ENCODE measurements at regions not wholly inside any gene's neighbourhood (a gene's known extent, or its start where the extent isn't known, plus 50 kb on each side); places are given as distances from the start of the nearest gene placed in this dataset.

DNA sequence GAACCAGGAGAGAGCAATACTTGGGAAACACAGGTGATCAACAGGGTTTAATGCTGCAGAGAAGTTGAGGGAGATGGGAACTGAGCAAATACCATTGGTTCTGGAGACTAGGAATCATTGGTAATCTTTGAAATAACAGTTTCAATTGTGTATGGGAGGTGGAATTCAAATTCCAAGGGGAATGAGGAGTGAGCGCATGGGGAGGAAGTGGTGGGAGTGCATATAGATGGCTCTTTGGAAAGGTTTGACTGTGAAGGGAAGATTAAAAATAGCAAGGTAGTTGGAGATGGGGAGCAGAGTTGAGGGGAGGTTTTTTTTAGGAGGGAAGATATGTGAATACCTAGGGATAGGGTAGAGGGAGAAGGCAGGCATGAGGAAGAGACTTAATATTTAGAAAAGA is 51.1 kb upstream of the ROPN1 start:
- no peak overlapping the region for H3K4me2 ChIP-seq (ENCODE audit: extremely low read depth, insufficient read depth, low read length)
- no peak overlapping the region for H3K27ac ChIP-seq (ENCODE audit: insufficient read depth, low read length)
- H3K9me3 ChIP-seq (ENCODE audit: control insufficient read depth, insufficient read depth, low read depth, low read length) = no peaks in the 10 kb centered on the region
- H3K27me3 ChIP-seq (ENCODE audit: control insufficient read depth, insufficient read depth, low read length) = peaks cover 17% of the 10 kb centered on the region
- no peak for TF ChIP-seq CTCF (conservative IDR thresholded peaks at IDR 0.05 in 1 of 2, IDR thresholded peaks at IDR 0.05 in 1 of 2; ENCODE audit: low read depth in 1 of 2, low read length in 2 of 2)
- no peak overlapping the region for H3K4me3 ChIP-seq (replicated peaks in 1 of 4; ENCODE audit: control extremely low read depth in 1 of 4, insufficient read depth in 1 of 4, low read depth in 3 of 4, low read length in 4 of 4)
- H3K9ac ChIP-seq (ENCODE audit: insufficient read depth, low read length) = no peak overlapping the region
- no peaks in the 10 kb centered on the region for H3K79me2 ChIP-seq (ENCODE audit: control insufficient read depth, insufficient read depth, low read length)
- DNase-seq (ENCODE audit: low read depth in 2 of 2) = no peak
- H3K4me1 ChIP-seq (ENCODE audit: control insufficient read depth, extremely low read depth, insufficient read depth, low read length) = no peaks in the 10 kb centered on the region
- no peaks in the 10 kb centered on the region for H4K20me1 ChIP-seq (ENCODE audit: control insufficient read depth, extremely low read depth, insufficient read depth, low read length)
- H3K36me3 ChIP-seq (ENCODE audit: control insufficient read depth, insufficient read depth, low read length) = no peaks in the 10 kb centered on the region
- no peak overlapping the region for H2AFZ ChIP-seq (ENCODE audit: low read length)

DNA sequence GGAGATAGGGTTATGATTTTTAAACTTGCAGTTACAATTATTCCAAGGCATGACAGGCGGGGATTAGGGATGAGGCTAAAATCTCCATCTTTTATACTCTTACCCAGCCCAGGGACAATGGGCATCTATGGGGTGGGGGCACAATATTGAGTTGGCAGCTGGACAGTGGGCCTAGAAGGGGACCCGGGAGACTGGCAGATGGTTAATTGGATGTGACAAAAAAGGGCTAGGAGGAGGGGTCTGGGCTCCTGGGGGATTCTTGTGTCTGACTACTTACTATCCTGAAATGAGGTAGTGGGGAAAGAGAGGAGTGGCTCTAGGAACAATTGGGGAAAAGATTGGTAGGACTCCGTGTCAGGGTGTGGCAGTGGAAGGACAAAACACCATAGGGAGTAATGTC is 53.0 kb upstream of the ROPN1 start:
- no peak overlapping the region for H2AFZ ChIP-seq (ENCODE audit: low read length)
- H3K4me2 ChIP-seq (ENCODE audit: extremely low read depth, insufficient read depth, low read length) = no peak overlapping the region
- H4K20me1 ChIP-seq (ENCODE audit: control insufficient read depth, extremely low read depth, insufficient read depth, low read length) = no peaks in the 10 kb centered on the region
- TF ChIP-seq CTCF (conservative IDR thresholded peaks at IDR 0.05 in 1 of 2, IDR thresholded peaks at IDR 0.05 in 1 of 2; ENCODE audit: low read depth in 1 of 2, low read length in 2 of 2) (no peak), EZH2 (IDR thresholded peaks at IDR 0.05; ENCODE audit: low read length, missing control alignments) (no peak)
- no peaks in the 10 kb centered on the region for H3K4me1 ChIP-seq (ENCODE audit: control insufficient read depth, extremely low read depth, insufficient read depth, low read length)
- no peak overlapping the region for H3K4me3 ChIP-seq (replicated peaks in 1 of 4; ENCODE audit: control extremely low read depth in 1 of 4, insufficient read depth in 1 of 4, low read depth in 3 of 4, low read length in 4 of 4)
- H3K9me3 ChIP-seq (ENCODE audit: control insufficient read depth, insufficient read depth, low read depth, low read length) = no peaks in the 10 kb centered on the region
- H3K27me3 ChIP-seq (ENCODE audit: control insufficient read depth, insufficient read depth, low read length) = peaks cover 14% of the 10 kb centered on the region
- DNase-seq (ENCODE audit: low read depth in 2 of 2) = no peak
- H3K79me2 ChIP-seq (ENCODE audit: control insufficient read depth, insufficient read depth, low read length) = no peaks in the 10 kb centered on the region
- no peak overlapping the region for H3K9ac ChIP-seq (ENCODE audit: insufficient read depth, low read length)
- no peaks in the 10 kb centered on the region for H3K36me3 ChIP-seq (ENCODE audit: control insufficient read depth, insufficient read depth, low read length)
- no peak overlapping the region for H3K27ac ChIP-seq (ENCODE audit: insufficient read depth, low read length)

DNA sequence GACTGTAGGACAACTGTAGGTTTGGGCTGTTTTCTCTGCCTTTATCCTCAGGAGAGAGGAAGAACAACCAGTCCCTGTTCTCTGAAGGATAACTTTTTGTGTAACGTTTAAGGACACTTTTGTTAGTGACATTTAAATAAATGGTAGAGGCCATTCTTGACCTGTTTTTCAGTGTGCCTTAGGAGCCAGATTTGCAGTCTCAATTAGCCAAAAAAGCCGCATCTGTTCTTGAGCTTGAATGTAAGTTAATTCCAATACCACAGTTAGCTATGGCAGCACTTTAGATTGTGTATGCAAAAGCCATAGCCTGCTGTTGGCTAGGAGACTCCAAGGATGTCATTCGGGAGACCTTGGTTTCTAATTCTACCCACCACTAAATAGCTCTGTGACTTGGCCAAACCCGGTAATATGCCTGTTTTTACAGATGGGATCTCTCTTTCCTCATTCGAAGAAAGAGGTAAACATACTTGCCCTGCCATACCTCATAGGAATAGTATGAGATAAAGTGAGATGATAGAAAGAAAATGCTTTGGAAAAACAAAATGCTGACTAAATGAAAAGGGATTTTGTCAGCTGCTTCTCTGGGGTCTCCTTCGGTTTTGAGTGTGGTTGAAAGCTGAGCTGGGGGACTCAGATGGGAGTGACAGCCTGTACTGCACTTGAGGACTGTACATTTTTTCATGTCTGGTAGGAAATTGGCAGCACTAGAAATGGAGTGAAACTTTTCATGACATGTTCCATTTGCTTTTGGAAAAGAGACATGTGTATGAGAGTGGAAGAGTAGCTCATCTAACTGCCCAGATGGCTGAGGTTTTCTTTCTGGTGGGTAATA is 57.3 kb upstream of the ROPN1 start:
- TF ChIP-seq CTCF (conservative IDR thresholded peaks at IDR 0.05 in 1 of 2, IDR thresholded peaks at IDR 0.05 in 1 of 2; ENCODE audit: low read depth in 1 of 2, low read length in 2 of 2) = no peak
- peak; percentile 38 for TF ChIP-seq EZH2 (IDR thresholded peaks at IDR 0.05; ENCODE audit: low read length, missing control alignments)
- Histone ChIP-seq H3K4me3 (replicated peaks in 1 of 4; ENCODE audit: control extremely low read depth in 1 of 4, insufficient read depth in 1 of 4, low read depth in 3 of 4, low read length in 4 of 4) (no peak overlapping the region), H3K36me3 (ENCODE audit: control insufficient read depth, insufficient read depth, low read length) (no peaks in the 10 kb centered on the region), H3K79me2 (ENCODE audit: control insufficient read depth, insufficient read depth, low read length) (no peaks in the 10 kb centered on the region), H3K9ac (ENCODE audit: insufficient read depth, low read length) (no peak overlapping the region), H4K20me1 (ENCODE audit: control insufficient read depth, extremely low read depth, insufficient read depth, low read length) (no peaks in the 10 kb centered on the region), H3K9me3 (ENCODE audit: control insufficient read depth, insufficient read depth, low read depth, low read length) (no peaks in the 10 kb centered on the region), H2AFZ (ENCODE audit: low read length) (no peak overlapping the region), H3K4me1 (ENCODE audit: control insufficient read depth, extremely low read depth, insufficient read depth, low read length) (no peaks in the 10 kb centered on the region), H3K27ac (ENCODE audit: insufficient read depth, low read length) (no peak overlapping the region), H3K4me2 (ENCODE audit: extremely low read depth, insufficient read depth, low read length) (no peak overlapping the region), H3K27me3 (ENCODE audit: control insufficient read depth, insufficient read depth, low read length) (peaks cover 9% of the 10 kb centered on the region)
- DNase-seq (ENCODE audit: low read depth in 2 of 2) = peak in 1 of 2 donors; percentile 64

All from fibroblast of lung (primary cell).